ENCODE measurements at regions not wholly inside any gene's neighbourhood (a gene's known extent, or its start where the extent isn't known, plus 50 kb on each side); places are given as distances from the start of the nearest gene placed in this dataset.
"Not testable (repeated sequence)": the region's sequence is repeated elsewhere in the genome, so short reads cannot be mapped to it uniquely, and the experiment has no call there.

- DNase-seq: peak; percentile 75
Measured at GRCh38 chr1:184882957-184883815, 91.1 kb downstream of the NIBAN1 start.

DNA sequence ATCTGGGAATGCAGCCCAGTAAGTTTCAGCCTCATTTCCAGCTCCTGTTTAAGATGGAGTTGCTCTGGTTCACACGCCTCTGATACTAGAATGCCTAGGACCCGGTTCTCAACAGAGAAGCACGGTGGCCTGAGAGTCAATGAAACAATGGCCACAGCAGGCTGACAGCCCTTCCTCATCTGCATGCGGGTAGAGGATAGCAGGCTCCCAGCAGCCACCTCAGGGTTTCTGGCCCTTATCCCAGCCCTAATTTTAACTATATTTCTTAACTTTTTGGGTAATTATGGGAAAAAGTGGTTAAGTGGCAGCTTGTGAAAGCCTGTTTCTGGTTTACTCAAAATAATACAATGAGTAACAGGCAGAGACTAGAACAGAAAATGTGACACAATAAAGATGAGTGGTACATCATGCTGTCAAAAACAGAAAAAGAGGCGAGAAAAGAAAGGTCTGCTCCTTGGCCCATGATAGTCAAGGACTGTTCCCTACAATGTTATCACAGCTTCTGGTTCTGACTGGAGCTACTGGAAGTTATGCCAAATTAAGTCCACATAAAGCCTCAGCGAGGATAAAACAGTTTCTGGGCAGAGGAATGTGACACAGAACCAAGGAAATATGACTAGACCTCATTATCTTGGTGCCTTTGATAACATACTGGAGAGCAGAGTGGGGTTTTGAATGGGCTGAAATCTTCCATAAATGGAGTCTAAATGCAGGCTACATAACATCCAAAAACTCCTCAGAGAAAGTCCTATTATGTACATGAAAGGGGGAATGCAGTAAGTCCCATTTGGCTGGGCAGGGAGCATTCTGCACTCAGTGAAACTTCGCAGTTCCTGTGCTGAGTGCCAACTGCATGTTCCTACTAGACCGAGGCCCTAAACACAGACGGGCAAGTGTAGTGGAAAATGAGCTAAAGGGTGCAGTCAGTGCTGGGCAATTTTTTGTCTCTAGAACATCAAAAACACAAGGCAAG, 92.1 kb downstream of the NIBAN1 start:
- peak; percentile 79 for DNase-seq

DNA sequence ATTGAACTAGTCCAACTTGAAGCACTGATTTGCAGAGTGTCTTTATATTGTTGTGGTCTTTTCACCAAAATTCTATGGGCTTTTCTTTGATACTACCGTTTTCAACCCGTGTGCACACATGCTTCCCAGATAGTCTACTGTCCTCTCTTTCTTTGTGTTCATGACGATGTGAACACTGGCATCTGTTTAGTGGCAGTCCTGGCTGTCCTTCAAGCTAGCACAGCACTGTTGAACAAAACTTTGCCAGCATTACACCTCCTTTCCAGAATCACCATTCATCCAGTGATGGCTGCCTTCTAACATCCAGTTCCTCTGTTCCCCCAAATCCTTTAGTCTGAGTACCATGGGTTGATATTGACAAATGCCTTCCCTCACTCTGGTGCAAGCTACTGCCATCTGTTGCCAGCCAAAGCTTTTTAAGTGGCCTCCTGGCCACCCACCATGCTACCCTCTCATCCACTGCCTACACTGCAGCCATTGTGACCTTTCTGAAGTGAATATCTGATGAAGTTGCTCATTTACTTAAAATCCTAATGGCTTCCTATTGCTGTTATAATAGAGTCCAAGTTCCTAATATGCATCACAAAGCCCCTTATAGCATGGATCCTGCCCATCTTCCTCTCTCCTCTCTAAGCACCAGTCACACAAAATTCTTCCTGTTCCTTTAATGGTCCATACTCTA, 94.3 kb downstream of the NIBAN1 start:
- DNase-seq: no peak

- DNase-seq: no peak
Measured at GRCh38 chr1:184878602-184879001, 95.7 kb downstream of the NIBAN1 start.

DNA sequence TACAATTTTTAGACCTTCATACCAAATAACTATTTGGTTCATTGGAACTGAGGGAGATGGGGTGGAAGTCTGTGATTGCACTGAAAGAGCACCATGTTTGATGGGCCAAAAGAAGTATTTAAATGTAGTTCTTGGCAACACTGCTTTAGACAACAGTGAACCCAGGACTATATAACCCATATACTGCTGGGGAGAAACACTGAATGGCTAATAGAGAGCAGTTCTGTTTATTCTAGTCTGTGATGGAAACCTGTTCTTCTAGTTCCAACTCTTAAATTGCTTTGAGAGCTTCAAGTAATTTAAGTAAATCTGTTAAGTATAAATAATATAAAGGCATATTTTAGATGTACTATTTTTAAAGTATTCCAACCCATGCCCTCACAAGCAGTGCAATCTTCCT, 96.3 kb downstream of the NIBAN1 start:
- DNase-seq: no peak

DNA sequence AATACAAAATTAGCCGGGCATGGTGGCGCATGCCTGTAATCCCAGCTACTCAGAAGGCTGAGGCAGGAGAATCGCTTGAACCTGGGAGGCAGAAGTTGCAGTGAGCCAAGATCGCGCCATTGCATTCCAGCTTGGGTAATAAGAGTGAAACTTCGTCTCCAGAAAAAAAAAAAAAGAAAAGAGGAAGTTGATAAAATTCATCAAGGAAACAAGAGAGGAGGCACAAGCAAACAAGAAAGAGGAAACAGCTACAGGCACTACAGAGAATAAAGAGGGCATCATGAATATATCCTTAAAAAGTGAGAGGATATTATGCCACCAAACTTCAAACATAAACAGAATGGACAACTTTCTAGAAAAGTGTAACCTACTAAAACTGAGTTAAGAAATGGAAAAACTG, 98.3 kb downstream of the NIBAN1 start:
- not testable (repeated sequence) for DNase-seq

- DNase-seq: no peak
Measured at GRCh38 chr1:184875218-184875617, 99.1 kb downstream of the NIBAN1 start.

DNA sequence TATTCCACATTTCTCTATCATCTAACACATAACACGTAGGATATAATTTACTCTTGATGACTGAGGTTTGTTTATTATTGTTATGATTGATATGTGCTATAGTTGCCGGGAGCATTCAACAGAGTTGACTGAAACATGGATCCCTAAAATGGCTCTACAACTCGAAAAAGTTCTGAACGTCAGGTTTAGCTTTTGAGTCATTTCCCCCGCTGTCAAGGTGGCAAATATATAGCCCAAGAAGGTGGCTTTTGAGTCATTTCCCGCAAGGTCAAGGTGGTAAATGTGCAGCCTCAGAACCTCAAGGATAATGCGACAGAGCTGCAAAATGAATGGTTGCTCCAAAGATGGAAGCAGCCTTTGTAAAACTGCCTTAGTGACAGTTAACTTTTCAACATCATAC, 104.0 kb downstream of the NIBAN1 start:
- DNase-seq: peak; percentile 93

DNA sequence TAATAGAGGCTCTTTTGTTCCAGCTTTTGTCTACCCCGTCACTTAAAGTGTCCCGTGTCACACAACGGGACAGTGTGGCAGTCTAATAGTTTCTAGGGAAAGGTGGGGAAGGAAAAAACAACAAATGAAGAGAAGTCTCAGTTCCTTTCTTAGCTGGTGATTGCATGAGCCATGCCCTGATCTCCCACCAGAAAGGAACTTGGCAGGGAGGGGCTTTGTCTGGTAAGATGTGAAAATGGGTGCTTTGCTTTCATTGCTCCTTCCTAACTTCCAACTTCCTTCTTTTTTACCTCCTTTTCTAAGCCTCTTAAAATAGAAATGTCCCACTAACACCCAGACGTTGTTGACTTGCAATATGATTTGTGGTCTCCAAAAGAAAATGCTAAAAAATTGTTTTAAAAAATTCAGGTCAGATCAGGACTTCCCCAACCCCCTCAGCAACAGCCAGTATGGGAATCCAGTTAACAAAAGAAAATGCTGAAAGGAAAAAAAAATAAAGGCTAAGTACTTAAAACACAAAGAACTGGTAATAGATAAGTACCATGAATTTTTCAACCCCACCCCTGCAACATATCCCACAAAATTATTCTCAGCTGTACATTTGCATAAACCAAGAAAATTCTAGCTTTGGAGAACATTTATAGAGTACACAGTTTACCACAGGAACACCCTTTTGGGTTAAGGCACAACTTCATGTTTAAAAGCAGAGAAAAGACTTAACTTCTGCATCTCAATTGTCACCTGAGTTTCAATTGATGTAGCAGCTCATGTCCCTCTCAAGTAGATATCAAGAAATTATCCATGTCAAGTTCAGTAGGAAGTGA, 106.2 kb downstream of the NIBAN1 start:
- DNase-seq: no peak

DNA sequence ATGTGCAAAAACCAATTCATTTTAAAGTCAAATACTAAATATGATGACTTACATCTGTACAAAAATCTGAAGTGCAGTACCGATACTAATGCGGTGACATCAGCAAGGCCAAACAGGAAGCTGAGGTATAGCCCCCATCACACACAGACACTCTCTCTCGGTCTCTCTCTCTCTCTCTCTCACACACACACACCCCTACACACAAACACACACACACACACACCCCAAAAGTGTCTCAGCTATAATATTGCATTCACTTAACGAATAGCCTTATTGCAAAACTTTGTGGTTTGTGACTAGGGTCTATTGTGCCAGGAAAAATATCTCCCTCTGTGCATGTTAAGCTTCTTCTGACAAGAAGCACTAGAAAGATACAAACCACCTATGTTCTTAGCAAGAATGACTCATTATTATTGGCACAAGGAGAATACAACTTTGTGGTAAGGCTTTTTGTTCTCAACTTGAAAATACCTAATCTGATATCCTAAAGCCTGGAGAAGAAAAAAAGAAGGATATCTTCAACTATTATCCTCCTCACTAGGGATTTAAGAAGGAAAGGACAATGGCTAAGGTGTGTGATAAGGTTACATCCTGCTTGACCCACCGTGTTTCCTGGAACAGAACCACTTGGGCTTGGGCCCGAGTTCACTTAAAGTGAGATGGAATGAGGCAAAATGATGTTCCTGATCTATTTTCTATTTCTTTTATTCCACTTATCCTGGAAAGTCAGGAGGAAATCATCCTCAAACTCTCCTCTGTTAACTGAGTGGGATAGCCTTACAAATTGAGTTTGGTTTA, 107.1 kb downstream of the NIBAN1 start:
- peak; percentile 89 for DNase-seq

DNA sequence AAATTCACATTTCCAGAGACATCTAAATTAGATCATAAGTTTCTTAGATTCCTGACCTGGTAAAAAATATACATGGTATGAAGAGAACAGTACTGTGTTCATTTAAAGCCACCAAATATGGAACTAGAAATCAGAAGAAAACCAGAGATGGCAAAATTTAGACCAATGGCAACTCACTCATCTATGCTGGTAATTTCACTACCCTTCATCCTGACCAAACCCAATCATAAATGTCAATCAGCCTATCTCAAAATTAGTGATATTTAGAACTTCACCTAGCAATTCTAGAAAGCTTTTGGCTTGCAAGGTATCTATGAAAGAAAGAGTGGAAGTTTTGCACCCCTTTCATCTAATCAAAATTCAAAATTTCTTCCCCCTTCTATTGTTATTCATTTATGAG, 107.7 kb downstream of the NIBAN1 start:
- peak; percentile 53 for DNase-seq

- no peak for DNase-seq
Measured at GRCh38 chr1:184865831-184866230, 108.5 kb downstream of the NIBAN1 start.

- DNase-seq: no peak
Measured at GRCh38 chr1:184861755-184862336, 107.2 kb upstream of the EDEM3 start.

GRCh38 chr1:184860985-184861754, 106.5 kb upstream of the EDEM3 start:
- no peak for DNase-seq

- no peak for DNase-seq
Measured at GRCh38 chr1:184860535-184860934, 105.9 kb upstream of the EDEM3 start.

GRCh38 chr1:184859381-184860105, 104.9 kb upstream of the EDEM3 start:
- no peak for DNase-seq

GRCh38 chr1:184858288-184858687, 103.6 kb upstream of the EDEM3 start:
- no peak for DNase-seq

DNA sequence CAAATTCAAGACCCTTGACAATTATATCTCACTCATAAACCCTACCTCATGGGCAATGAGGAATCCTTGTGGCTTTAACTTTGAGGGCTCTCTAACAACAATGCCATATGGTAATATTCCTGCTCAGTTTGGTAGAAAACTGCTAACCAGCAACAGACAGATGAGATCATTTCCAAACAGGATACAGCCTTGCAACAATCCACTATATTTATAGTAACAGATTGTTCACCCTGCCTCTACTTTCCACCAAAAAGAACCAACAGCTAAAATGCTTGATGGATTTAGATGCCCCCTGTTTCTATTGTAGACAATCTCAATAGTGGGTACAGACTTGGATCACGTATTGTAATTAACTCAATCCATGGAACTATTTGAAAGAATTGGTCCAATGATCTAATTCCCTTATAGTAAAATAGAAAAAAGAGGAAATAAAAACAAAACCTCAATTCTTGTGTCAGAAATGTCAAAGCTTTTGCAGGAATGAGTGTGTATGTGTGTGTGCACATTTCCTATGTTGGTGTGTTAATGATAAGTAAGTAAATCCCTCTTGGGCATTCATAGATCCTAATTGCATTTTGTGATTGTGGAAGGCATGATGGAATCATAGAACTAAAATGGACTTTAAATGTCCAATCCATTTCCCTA, 100.0 kb upstream of the EDEM3 start:
- DNase-seq: no peak

- DNase-seq: no peak
Measured at GRCh38 chr1:184854036-184854435, 99.4 kb upstream of the EDEM3 start.
